ENCODE measurements at regions not wholly inside any gene's neighbourhood (a gene's known extent, or its start where the extent isn't known, plus 50 kb on each side); places are given as distances from the start of the nearest gene placed in this dataset.

- no peak for DNase-seq (ENCODE audit: low spot score)
Observed at GRCh38 chr4:162350331-162350730, 186.5 kb upstream of the FSTL5 start.

DNA sequence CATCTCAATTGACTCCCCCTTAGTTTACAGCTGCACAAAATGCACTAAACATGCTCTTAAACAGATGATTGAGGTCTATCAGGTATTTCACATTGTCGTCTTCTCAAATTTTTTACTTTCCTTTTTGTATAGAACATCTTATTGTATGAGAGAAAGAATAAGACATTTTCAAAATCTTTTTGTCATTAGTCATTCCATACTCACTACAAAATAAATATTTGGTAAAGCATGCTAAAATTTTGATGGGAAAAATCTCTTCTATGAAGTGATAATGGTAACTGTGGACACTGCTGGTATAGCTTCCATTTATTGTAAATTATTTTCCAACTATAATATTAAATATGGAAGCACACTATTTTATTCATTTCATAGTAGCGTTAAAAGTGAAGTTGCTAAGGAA lies 185.6 kb upstream of the FSTL5 start:
- no peak for DNase-seq (ENCODE audit: low spot score)

- peak; percentile 26 for DNase-seq (ENCODE audit: low spot score)
Observed at GRCh38 chr4:162347842-162348213, 184.0 kb upstream of the FSTL5 start.

DNA sequence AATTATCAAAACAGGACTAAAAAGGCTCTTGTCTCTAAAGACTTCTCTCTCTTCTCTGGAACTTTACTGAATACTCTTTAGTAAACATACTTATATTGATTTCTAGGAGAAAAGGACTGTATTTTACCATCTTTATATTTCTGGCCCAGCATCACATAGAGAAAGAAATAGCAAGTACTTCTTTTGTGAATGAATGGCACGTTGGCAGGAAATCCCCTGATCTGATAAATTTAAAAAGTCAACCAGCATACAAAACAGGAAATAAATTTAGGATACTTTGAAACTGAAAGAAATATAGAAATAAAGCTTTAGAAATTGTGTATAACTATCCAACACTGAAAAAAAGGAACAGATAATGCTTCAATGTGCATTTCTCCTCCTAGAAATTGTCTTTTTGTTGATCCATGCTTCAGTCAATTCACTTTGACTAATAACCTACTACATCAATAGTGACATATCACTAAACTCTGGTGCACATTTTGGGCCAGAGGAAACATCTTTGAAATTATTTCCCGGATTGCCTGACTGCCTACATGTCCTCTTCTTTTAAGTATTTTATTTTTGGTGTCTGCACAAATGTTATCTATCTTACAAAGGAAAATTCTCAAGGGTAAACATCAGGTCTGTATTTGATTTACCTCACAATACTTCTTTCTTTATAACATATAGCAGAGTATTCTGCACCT lies 183.5 kb upstream of the FSTL5 start:
- DNase-seq (ENCODE audit: low spot score): no peak

DNA sequence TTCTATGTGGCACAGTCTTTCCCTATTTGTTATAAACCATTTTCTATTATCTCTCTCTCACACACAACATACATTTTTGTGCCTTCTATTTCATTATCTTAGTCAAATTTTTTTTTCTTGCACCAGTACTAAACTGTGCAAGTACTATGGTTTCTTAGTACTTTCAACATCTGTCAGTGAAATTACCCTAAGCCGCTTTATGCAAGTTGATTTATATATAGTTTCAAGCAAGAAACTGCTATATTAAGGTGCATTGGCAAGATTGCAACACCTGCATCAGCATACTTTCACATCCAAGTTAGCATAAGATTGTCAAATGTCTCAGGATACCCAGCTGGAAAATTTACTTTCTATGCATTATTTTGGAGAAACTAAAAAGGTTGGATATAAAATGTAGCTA lies 180.2 kb upstream of the FSTL5 start:
- no peak for DNase-seq (ENCODE audit: low spot score)

- no peak for DNase-seq (ENCODE audit: low spot score)
Observed at GRCh38 chr4:162341533-162341932, 177.7 kb upstream of the FSTL5 start.

DNA sequence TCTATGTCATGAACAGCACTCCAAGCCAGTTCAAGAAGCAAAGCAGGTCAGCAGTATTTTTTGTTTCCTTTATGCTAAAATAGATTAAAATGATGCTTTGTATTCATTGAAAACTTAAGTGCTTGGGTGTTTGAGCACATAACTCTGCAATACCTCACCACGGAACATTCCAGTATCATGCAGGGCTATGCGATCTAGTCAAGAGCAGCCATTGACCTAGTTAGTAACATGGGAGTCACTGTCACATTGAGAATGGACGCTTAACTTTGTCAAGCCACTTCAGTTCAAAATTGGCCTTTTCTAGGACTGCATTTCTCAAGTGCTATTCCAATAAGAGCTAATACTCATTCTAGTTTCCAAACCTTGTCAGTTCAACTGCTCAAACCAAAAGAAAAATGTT lies 160.1 kb upstream of the FSTL5 start:
- no peak for DNase-seq (ENCODE audit: low spot score)

DNA sequence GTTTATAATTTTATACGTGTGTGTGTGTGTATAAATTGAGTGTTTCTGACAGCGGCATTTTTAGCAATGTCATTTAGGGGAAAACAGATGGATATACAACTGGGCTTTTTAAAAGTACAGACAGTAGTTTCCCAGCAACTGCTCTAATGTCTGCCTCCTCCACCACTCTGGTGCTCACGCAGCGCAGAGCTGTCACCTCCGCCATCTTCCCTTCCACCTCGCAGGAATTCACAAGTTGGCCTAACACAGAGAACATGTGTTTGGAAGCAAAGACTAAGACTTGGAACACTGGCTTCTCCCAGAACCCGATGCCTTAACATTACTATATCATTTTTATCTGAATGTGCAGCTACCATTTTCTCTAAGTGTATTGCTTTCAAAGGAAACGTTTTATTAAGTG lies 158.3 kb upstream of the FSTL5 start:
- DNase-seq (ENCODE audit: low spot score): no peak

DNA sequence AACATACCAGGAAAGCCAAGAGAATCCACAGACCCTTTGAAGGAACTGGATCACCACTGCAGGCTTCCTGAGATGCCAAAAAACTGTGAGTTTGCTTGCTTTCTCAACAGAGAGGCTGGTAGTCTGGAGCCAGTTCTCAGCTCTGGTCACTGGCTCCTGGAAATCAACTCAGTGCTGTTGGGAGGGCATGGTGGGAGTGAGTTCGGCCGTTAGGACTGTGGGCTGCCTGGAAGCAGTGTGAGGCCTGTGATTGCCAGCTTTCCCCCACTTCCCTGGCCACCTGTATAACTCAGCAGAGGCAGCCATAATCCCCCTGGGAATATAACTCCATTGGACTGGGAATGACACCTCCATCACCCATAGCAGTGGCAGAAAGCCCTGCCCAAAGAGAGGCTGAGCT lies 122.0 kb upstream of the FSTL5 start:
- no peak for DNase-seq (ENCODE audit: low spot score)

DNA sequence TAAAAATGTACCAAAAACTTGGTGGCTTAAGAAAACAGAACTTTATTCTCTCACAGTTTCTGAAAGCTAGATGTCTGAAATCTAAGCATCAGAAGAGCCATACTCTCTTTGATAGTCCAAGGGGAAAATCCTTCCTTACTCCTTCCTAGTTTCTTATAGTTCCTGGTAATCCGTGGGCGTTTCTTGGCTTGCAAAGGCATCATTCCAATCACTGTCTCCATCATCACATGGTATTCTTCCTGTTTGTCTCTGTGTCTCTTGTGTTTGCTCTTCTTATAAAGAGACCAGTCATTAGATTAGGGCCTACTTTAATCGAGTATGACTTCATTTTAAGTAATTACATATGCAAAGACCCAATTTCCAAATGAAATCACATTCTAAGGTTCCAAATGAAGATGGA lies 118.9 kb upstream of the FSTL5 start:
- DNase-seq (ENCODE audit: low spot score): no peak

GRCh38 chr4:162274354-162274753 lies 110.6 kb upstream of the FSTL5 start:
- DNase-seq (ENCODE audit: low spot score): no peak

DNA sequence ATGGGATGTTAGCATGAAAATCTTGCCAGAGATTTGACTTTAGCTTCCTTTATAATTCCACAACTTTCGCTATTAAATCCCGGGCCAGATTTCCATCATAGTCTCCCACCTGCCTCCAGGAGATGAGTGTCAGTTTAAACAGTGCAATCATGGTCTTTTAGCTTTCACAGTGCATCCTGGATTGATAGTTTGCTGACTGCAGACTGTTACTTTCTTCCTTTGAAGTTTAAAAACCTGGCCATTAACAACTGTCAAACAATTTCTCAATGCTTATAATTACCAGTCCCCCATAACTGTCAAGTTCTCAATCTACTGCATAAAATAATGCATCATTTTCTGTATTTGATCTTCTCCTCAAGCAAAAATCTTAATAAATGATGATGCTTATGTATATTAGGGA lies 108.4 kb upstream of the FSTL5 start:
- DNase-seq (ENCODE audit: low spot score): no peak

- no peak for DNase-seq (ENCODE audit: low spot score)
Observed at GRCh38 chr4:162268911-162269310, 105.1 kb upstream of the FSTL5 start.

DNA sequence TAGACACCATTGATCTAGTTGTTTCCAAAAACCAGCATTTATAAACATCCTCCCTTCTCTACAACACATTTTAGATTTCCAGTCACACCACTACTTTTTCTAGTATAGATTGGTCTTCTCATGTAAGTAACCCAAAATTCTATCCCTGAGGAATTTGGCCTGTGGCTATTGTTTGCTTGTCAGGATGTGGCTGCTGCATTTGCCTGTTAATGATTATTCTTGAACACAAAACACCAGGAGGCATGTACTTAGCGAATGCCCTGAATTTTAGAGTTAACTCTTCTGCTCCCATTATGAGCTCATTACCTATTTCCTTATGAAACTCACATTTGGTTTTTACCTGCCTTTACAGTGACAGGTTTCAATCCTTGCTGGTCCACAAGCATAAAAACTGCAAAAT lies 102.0 kb upstream of the FSTL5 start:
- no peak for DNase-seq (ENCODE audit: low spot score)

GRCh38 chr4:162245051-162245450 lies 81.3 kb upstream of the FSTL5 start:
- no peak for DNase-seq (ENCODE audit: low spot score)

DNA sequence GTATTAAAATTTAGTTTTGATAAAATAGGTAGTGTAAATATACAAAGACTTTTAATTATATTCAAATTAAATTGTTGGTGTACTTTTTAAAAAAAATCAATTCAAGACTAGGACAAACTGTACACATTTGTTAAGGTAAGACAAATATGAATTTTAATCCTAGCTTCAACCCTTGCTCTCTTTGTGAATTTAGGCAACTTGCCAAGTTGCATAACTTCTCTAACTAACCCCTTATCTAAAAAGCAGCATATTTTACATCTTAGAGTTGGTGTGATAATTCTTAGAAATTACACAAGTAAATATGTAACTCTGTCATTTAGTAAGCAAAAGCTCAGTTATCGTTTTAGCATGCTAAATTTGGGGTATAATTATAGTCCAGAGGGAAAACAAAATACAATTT lies 78.1 kb upstream of the FSTL5 start:
- no peak for DNase-seq (ENCODE audit: low spot score)

DNA sequence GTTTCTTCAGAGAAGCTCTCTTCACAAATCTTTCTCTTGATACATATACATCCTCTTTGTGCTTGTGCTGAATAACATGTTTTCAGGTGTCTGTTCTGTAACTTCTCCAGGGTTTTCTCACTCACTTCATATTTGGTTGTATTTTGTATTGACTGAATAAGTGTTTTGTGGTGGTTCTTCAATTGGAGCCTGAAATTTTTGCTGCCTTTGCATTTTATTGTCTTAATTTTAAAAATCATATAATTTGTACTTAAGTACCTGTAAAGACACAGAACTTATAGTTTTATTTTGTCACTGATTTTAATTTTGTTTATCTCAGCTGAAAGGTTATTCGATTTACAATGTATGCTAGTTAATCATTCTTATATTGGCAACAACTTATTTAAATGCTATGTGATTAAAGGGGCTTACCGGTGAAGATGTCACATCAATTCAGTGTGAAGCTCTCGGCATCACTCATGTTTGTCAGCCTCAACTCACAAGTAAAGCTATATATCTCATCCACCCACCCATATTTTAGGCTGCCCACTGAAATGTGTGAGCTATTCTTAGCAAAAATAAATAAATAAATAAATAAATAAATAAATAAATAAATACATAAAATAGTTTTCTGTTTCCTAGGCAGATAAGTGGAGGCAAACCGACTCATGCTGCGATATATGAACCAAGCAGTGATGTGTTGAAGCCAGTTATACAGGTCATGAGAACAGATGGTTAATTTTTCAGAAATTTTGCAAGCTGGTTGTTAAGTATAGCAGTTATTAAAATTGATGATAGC lies 76.4 kb upstream of the FSTL5 start:
- DNase-seq (ENCODE audit: low spot score): no peak

GRCh38 chr4:162237676-162238075 lies 73.9 kb upstream of the FSTL5 start:
- no peak for DNase-seq (ENCODE audit: low spot score)

GRCh38 chr4:162234595-162234994 lies 70.8 kb upstream of the FSTL5 start:
- no peak for DNase-seq (ENCODE audit: low spot score)

DNA sequence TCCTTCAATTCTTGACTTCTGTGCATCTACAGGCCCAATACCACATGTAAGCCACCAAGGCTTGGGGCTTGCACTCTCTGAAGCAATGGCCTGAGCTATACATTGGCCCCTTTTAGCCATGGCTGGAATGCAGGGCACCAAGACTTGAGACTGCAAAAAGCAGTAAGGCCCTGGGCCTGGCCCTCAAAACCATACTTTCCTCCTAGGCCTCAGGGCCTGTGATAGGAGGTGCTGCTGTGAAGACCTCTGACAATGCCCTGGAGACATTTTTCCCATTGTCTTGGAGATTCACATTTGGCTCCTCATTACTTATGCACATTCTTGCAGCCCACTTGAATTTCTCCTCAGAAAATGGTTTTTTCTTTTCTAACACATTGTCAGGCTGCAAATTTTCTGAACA lies 68.5 kb upstream of the FSTL5 start:
- DNase-seq (ENCODE audit: low spot score): no peak

- DNase-seq (ENCODE audit: low spot score): peak; percentile 36
Observed at GRCh38 chr4:162229670-162230069, 65.9 kb upstream of the FSTL5 start.

DNA sequence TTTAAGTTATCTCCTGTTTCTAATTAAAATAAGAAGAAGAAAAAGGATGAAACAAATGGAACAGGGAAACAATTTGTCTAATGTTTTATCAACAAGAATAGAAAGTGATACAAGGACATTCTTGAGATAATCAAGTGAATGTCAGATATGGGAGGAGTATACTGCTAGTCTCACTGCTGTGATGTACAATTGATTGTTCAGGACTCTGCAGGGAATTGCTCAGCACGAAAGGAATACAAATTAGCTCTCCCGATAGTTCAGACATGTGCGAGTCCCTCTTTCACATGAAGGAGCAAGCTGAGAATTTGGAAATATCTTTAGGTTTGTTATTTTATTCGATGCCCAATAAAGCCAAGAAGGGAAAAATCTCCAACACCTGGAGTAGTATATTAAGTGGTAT lies 57.3 kb upstream of the FSTL5 start:
- DNase-seq (ENCODE audit: low spot score): no peak
